Right ventricle myocardium inferior (tissue), 1 donor: ENCODE measurements at regions not wholly inside any gene's neighbourhood (a gene's known extent, or its start where the extent isn't known, plus 50 kb on each side); places are given as distances from the start of the nearest gene placed in this dataset.

Experiments used
- ATAC-seq: fragments of 200-7000 bp; cut with Tn5 transposase; one replicate; pipeline ENCODE4 v1.9.1; 2020; ENCODE audit warnings: mild to moderate bottlenecking, moderate library complexity
- DNase-seq: peaks from one replicate; pipeline ENCODE4 v3.0.0; 2021; ENCODE audit errors: missing footprints
- intact Hi-C: fragments of 100-400 bp; cut with DNase I; formaldehyde crosslinking; loops from one replicate; pipeline ENCODE4 v1.11.0; 2022
- donor health status: DM: no; HTN: yes; CAD: no; lungs with severe emphysema.

GRCh38 chr9:13397220-13397619 lies 117.7 kb upstream of the MPDZ start:
- no peak for DNase-seq
- intact Hi-C loops: no loop called here
- ATAC-seq: no peak

- ATAC-seq (no peak), DNase-seq (no peak)
- intact Hi-C loops: no loop called here
Measured at GRCh38 chr9:13396418-13396817, 116.9 kb upstream of the MPDZ start.

GRCh38 chr9:13395156-13395555 lies 115.7 kb upstream of the MPDZ start:
- DNase-seq (no peak), ATAC-seq (no peak)
- intact Hi-C loops: no loop called here

- ATAC-seq (peak; percentile 53), DNase-seq (no peak)
- intact Hi-C loops: no loop called here
Measured at GRCh38 chr9:13388157-13388556, 108.7 kb upstream of the MPDZ start.

- ATAC-seq (peak; percentile 61), DNase-seq (no peak)
- intact Hi-C loops: no loop called here
Measured at GRCh38 chr9:13387734-13388067, 108.2 kb upstream of the MPDZ start.

GRCh38 chr9:13386935-13387733 lies 107.6 kb upstream of the MPDZ start:
- ATAC-seq: peak; percentile 75

GRCh38 chr9:13386316-13386715 lies 106.8 kb upstream of the MPDZ start:
- DNase-seq: no peak
- intact Hi-C loops: no loop called here
- ATAC-seq: no peak

More at GRCh38 chr9:13386935-13387733, 107.6 kb upstream of the MPDZ start:
- no peak for DNase-seq
- intact Hi-C loops: no loop called here

GRCh38 chr9:13383855-13384254 lies 104.4 kb upstream of the MPDZ start:
- intact Hi-C loops: no loop called here
- DNase-seq (no peak), ATAC-seq (no peak)

- no peak for ATAC-seq
- intact Hi-C loops: no loop called here
Measured at GRCh38 chr9:13383216-13383615, 103.7 kb upstream of the MPDZ start.

GRCh38 chr9:13382595-13382994 lies 103.1 kb upstream of the MPDZ start:
- no peak for DNase-seq
- intact Hi-C loops: no loop called here
- ATAC-seq: no peak

More at GRCh38 chr9:13383216-13383615, 103.7 kb upstream of the MPDZ start:
- DNase-seq: no peak

GRCh38 chr9:13380903-13381302 lies 101.4 kb upstream of the MPDZ start:
- no peak for ATAC-seq
- intact Hi-C loops: no loop called here
- DNase-seq: no peak

- no peak for DNase-seq
- ATAC-seq: no peak
- intact Hi-C loops: no loop called here
Measured at GRCh38 chr9:13378154-13378553, 98.7 kb upstream of the MPDZ start.

GRCh38 chr9:13377171-13377925 lies 97.9 kb upstream of the MPDZ start:
- ATAC-seq (no peak), DNase-seq (no peak)
- intact Hi-C loops: no loop called here

GRCh38 chr9:13372510-13372909 lies 93.0 kb upstream of the MPDZ start:
- intact Hi-C loops: no loop called here
- DNase-seq: no peak
- no peak for ATAC-seq

GRCh38 chr9:13369431-13369830 lies 89.9 kb upstream of the MPDZ start:
- DNase-seq (no peak), ATAC-seq (no peak)
- intact Hi-C loops: no loop called here

GRCh38 chr9:13367784-13368183 lies 88.3 kb upstream of the MPDZ start:
- no peak for ATAC-seq
- intact Hi-C loops: no loop called here
- DNase-seq: no peak

GRCh38 chr9:13364271-13365000 lies 84.9 kb upstream of the MPDZ start:
- DNase-seq (no peak), ATAC-seq (no peak)
- intact Hi-C loops: no loop called here

GRCh38 chr9:13361076-13361475 lies 81.6 kb upstream of the MPDZ start:
- intact Hi-C loops: no loop called here
- no peak for ATAC-seq
- no peak for DNase-seq

- intact Hi-C loops: no loop called here
- DNase-seq: no peak
- no peak for ATAC-seq
Measured at GRCh38 chr9:13360188-13360587, 80.7 kb upstream of the MPDZ start.

- DNase-seq (no peak), ATAC-seq (no peak)
- intact Hi-C loops: loop anchor here (10.0 kb wide), 3 partner anchors 67 to 1047 kb away; no protein-coding TSS in a partner anchor
Measured at GRCh38 chr9:13358128-13358527, 78.6 kb upstream of the MPDZ start.
